H1 (cell line): ENCODE measurements at regions not wholly inside any gene's neighbourhood (a gene's known extent, or its start where the extent isn't known, plus 50 kb on each side); places are given as distances from the start of the nearest gene placed in this dataset.

Experiments used
- CTCF ChIA-PET: fragments of 300-600 bp; sonication (Branson Sonifier 250); formaldehyde crosslinking; loops from one replicate; lab custom pipeline; 2021; ENCODE audit not compliant: partially characterized antibody; lab: Charles Lee
- POLR2A ChIA-PET: fragments of 300-600 bp; sonication (Branson Sonifier 250); formaldehyde crosslinking; loops from one replicate; lab custom pipeline; 2021; ENCODE audit warnings: inconsistent platforms; ENCODE audit not compliant: partially characterized antibody; lab: Charles Lee
- DNase-seq, 2 experiments: peaks; one replicate each; pipeline versions ENCODE4 v3.0.0 to v3.0.0-alpha.2; 2010 to 2022; ENCODE audit warnings: low spot score in 2 of 2, low read depth in 1 of 2, mixed read lengths in 1 of 2
- FAIRE-seq: peaks from 2 replicates; lab custom pipeline; 2011; peaks lifted over from hg19 to GRCh38; lab: Jason Lieb, UNC
- H2AFZ ChIP-seq: 2 replicates; pipeline ENCODE4 v1.8.1; 2012; ENCODE audit warnings: low read length, inconsistent platforms
- H2AK5ac ChIP-seq: 2 replicates; pipeline ENCODE4 v1.6.1; 2013; ENCODE audit warnings: low read depth, low read length
- H2BK120ac ChIP-seq: replicated peaks from 2 replicates; pipeline ENCODE3; 2013; ENCODE audit warnings: low read depth, low read length, inconsistent platforms
- H2BK12ac ChIP-seq: 2 replicates; pipeline ENCODE4 v1.6.1; 2013; ENCODE audit warnings: low read depth, low read length
- H2BK15ac ChIP-seq: 2 replicates; pipeline ENCODE4 v1.6.1; 2013; ENCODE audit warnings: low read length
- H2BK20ac ChIP-seq: 2 replicates; pipeline ENCODE4 v1.6.1; 2013; ENCODE audit warnings: low read length
- H2BK5ac ChIP-seq: 2 replicates; pipeline ENCODE4 v1.6.1; 2013; ENCODE audit warnings: low read depth, low read length
- H3K14ac ChIP-seq: 2 replicates; pipeline ENCODE4 v1.6.1; 2013; ENCODE audit warnings: inconsistent platforms; ENCODE audit not compliant: insufficient read length
- H3K18ac ChIP-seq: 2 replicates; pipeline ENCODE4 v1.6.1; 2013; ENCODE audit warnings: low read length; ENCODE audit errors: extremely low read depth
- H3K23ac ChIP-seq: 2 replicates; pipeline ENCODE4 v1.6.1; 2013; ENCODE audit warnings: inconsistent platforms; ENCODE audit not compliant: insufficient read length
- H3K23me2 ChIP-seq: 2 replicates; pipeline ENCODE4 v1.6.1; 2013; ENCODE audit warnings: low read depth, low read length
- H3K27ac ChIP-seq: 2 replicates; pipeline ENCODE4 v1.6.1; 2011; ENCODE audit warnings: low read depth, low read length, inconsistent platforms
- H3K27me3 ChIP-seq, 4 experiments: replicated peaks in 1 of 4; 1 replicate in 1 of 4; 2 replicates in 3 of 4; pipeline versions ENCODE4 v1.6.1 to v1.8.1; 2011 to 2013; ENCODE audit warnings: low read length in 3 of 4, mild to moderate bottlenecking in 3 of 4, inconsistent platforms in 2 of 4, mixed read lengths in 2 of 4, moderate library complexity in 1 of 4; ENCODE audit not compliant: control insufficient read depth in 3 of 4, insufficient read depth in 3 of 4; ENCODE audit errors: extremely low read depth in 1 of 4
- H3K36me3 ChIP-seq, 4 experiments: 2 replicates each; pipeline versions ENCODE4 v1.6.1 to v1.8.1; 2011 to 2013; ENCODE audit warnings: mild to moderate bottlenecking in 4 of 4, low read length in 3 of 4, moderate library complexity in 2 of 4, control low read depth in 1 of 4, inconsistent platforms in 1 of 4; ENCODE audit not compliant: insufficient read depth in 4 of 4, control insufficient read depth in 2 of 4
- H3K4ac ChIP-seq: replicated peaks from 2 replicates; pipeline ENCODE3; 2013; ENCODE audit warnings: low read length, low read depth, mixed read lengths, inconsistent platforms; ENCODE audit not compliant: insufficient read length
- H3K4me1 ChIP-seq, 4 experiments: replicated peaks in 1 of 4; 1 replicate in 1 of 4; 2 replicates in 3 of 4; pipeline versions ENCODE4 v1.6.1 to v1.8.1; 2011 to 2013; ENCODE audit warnings: low read length in 3 of 4, inconsistent platforms in 2 of 4, mixed read lengths in 1 of 4; ENCODE audit not compliant: insufficient read depth in 4 of 4, control insufficient read depth in 3 of 4
- H3K4me2 ChIP-seq, 2 experiments: 2 replicates each; pipeline versions ENCODE4 v1.6.1 to v1.8.1; 2011 to 2013; ENCODE audit warnings: low read depth in 2 of 2, low read length in 2 of 2, control low read depth in 1 of 2, inconsistent platforms in 1 of 2, mild to moderate bottlenecking in 1 of 2; ENCODE audit not compliant: insufficient read depth in 1 of 2
- H3K4me3 ChIP-seq, 4 experiments: fragments of 200-600, 300-600 bp in 1 of 4; sonication (generic), shearing (Covaris generic), sonication (Bioruptor Twin) in 1 of 4; 2 replicates each; pipeline versions ENCODE4 v1.5.1 to v1.8.1; 2011 to 2016; ENCODE audit warnings: low read length in 4 of 4, low read depth in 3 of 4, control low read depth in 2 of 4, inconsistent platforms in 2 of 4, mild to moderate bottlenecking in 2 of 4, mixed read lengths in 1 of 4, moderate library complexity in 1 of 4; ENCODE audit not compliant: insufficient read depth in 2 of 4; ENCODE audit errors: extremely low read depth in 1 of 4
- H3K56ac ChIP-seq: replicated peaks from 2 replicates; pipeline ENCODE3; 2013; ENCODE audit warnings: low read depth, mild to moderate bottlenecking, mixed read lengths, low read length, inconsistent platforms; ENCODE audit not compliant: insufficient read length
- H3K79me1 ChIP-seq: 2 replicates; pipeline ENCODE4 v1.6.1; 2013; ENCODE audit warnings: low read depth, low read length, control low read depth
- H3K79me2 ChIP-seq, 2 experiments: 2 replicates each; pipeline versions ENCODE4 v1.6.1 to v1.8.1; 2012 to 2013; ENCODE audit warnings: low read length in 2 of 2, mild to moderate bottlenecking in 2 of 2, inconsistent platforms in 1 of 2; ENCODE audit not compliant: insufficient read depth in 2 of 2, control insufficient read depth in 1 of 2
- H3K9ac ChIP-seq, 4 experiments: replicated peaks in 1 of 4; 1 replicate in 1 of 4; 2 replicates in 3 of 4; pipeline versions ENCODE4 v1.6.1 to v1.8.1; 2011 to 2013; ENCODE audit warnings: low read depth in 3 of 4, low read length in 3 of 4, control low read depth in 2 of 4, mild to moderate bottlenecking in 2 of 4, moderate library complexity in 2 of 4, inconsistent platforms in 1 of 4; ENCODE audit errors: extremely low read depth in 1 of 4
- H3K9me3 ChIP-seq, 2 experiments: 2 replicates each; pipeline versions ENCODE4 v1.6.1 to v1.8.1; 2012 to 2013; ENCODE audit warnings: mild to moderate bottlenecking in 2 of 2, moderate library complexity in 2 of 2, control low read depth in 1 of 2, inconsistent platforms in 1 of 2, low read depth in 1 of 2, low read length in 1 of 2, mixed read lengths in 1 of 2; ENCODE audit not compliant: insufficient read depth in 2 of 2
- H4K20me1 ChIP-seq, 2 experiments: replicated peaks in 1 of 2; 2 replicates each; pipeline versions ENCODE3 to v1.8.1; 2011 to 2013; ENCODE audit warnings: inconsistent platforms in 2 of 2, low read length in 2 of 2, mild to moderate bottlenecking in 1 of 2; ENCODE audit not compliant: insufficient read depth in 2 of 2, control insufficient read depth in 1 of 2
- H4K5ac ChIP-seq: 2 replicates; pipeline ENCODE4 v1.6.1; 2013; ENCODE audit warnings: low read length, low read depth, mixed read lengths, inconsistent platforms; ENCODE audit not compliant: insufficient read length
- H4K8ac ChIP-seq: 2 replicates; pipeline ENCODE4 v1.8.0; 2013; ENCODE audit warnings: mild to moderate bottlenecking, moderate library complexity, low read length, inconsistent platforms; ENCODE audit not compliant: insufficient read depth; ENCODE audit errors: extremely low read depth
- H4K91ac ChIP-seq: replicated peaks from 2 replicates; pipeline ENCODE3; 2013; ENCODE audit warnings: low read length, mixed read lengths, inconsistent platforms; ENCODE audit not compliant: insufficient read length
- CBX5 ChIP-seq: fragments of 300-800, 300-1000 bp; sonication (generic); IDR thresholded peaks from 2 replicates; pipeline ENCODE4 v1.7.1; 2016; ENCODE audit warnings: antibody characterized with exemption, low read length, low read depth
- CEBPB ChIP-seq: IDR thresholded peaks from 2 replicates; pipeline ENCODE4 v1.6.1; 2012; ENCODE audit warnings: low read depth, low read length
- EGR1 ChIP-seq: IDR thresholded peaks from 2 replicates; pipeline ENCODE4 v1.6.1; 2011; ENCODE audit warnings: low read depth, low read length, borderline replicate concordance
- EP300 ChIP-seq, 2 experiments: IDR thresholded peaks; 1 replicate in 1 of 2; 2 replicates in 1 of 2; pipeline ENCODE4 v1.6.1; 2011 to 2012; ENCODE audit warnings: low read depth in 2 of 2, low read length in 2 of 2, mild to moderate bottlenecking in 2 of 2, borderline replicate concordance in 1 of 2, inconsistent platforms in 1 of 2, moderate library complexity in 1 of 2
- HDAC6 ChIP-seq: IDR thresholded peaks from one replicate; pipeline ENCODE4 v1.7.1; 2012; ENCODE audit warnings: low read depth, mild to moderate bottlenecking, inconsistent platforms, low read length, moderate library complexity
- KDM4A ChIP-seq: IDR thresholded peaks from one replicate; pipeline ENCODE4 v1.7.1; 2012; ENCODE audit warnings: low read depth, mild to moderate bottlenecking, moderate library complexity, low read length, inconsistent platforms; ENCODE audit not compliant: severe bottlenecking
- KDM5A ChIP-seq: fragments of 200-600 bp; IDR thresholded peaks from 2 replicates; pipeline ENCODE4 v1.7.1; 2012; ENCODE audit warnings: mild to moderate bottlenecking, low read length, inconsistent platforms, mixed read lengths
- RAD21 ChIP-seq, 2 experiments: IDR thresholded peaks in 1 of 2; conservative IDR thresholded peaks in 1 of 2; 2 replicates each; pipeline ENCODE4 v1.6.1; 2011; ENCODE audit warnings: low read depth in 2 of 2, low read length in 2 of 2, improper control_type of control experiment in 1 of 2, inconsistent platforms in 1 of 2, mild to moderate bottlenecking in 1 of 2, moderate library complexity in 1 of 2
- RBBP5 ChIP-seq: IDR thresholded peaks from 2 replicates; pipeline ENCODE4 v1.7.1; 2012; ENCODE audit warnings: low read depth, mild to moderate bottlenecking, inconsistent platforms, low read length, moderate library complexity, borderline replicate concordance
- RNF2 ChIP-seq: fragments of 200-900, 300-1000 bp; sonication (generic); IDR thresholded peaks from 2 replicates; pipeline ENCODE4 v1.7.1; 2016; ENCODE audit warnings: borderline replicate concordance, low read depth, mild to moderate bottlenecking, antibody characterized with exemption, low read length; ENCODE audit not compliant: poor library complexity, severe bottlenecking; ENCODE audit errors: missing control alignments
- SAP30 ChIP-seq: fragments of 300-600 bp; sonication (generic); IDR thresholded peaks from 2 replicates; pipeline ENCODE4 v1.7.1; 2012; ENCODE audit warnings: low read length, moderate library complexity, mild to moderate bottlenecking, inconsistent platforms; ENCODE audit not compliant: insufficient read depth, insufficient replicate concordance
- SP2 ChIP-seq: IDR thresholded peaks from 2 replicates; pipeline ENCODE4 v1.6.1; 2012; ENCODE audit warnings: mild to moderate bottlenecking, low read length, inconsistent platforms
- SP4 ChIP-seq: IDR thresholded peaks from 2 replicates; pipeline ENCODE4 v1.6.1; 2012; ENCODE audit warnings: low read length, inconsistent platforms
- YY1 ChIP-seq: IDR thresholded peaks from 2 replicates; pipeline ENCODE4 v1.6.1; 2011; ENCODE audit warnings: low read depth, mild to moderate bottlenecking, low read length
- WGBS, 2 experiments: shearing (Covaris generic) in 1 of 2; methylation state at CpG; one replicate each; pipeline versions ENCODE4 v1.1.6 to v1.1.7; 2013 to 2015; ENCODE audit warnings: low lambda C conversion rate in 2 of 2, mixed read lengths in 2 of 2, inconsistent platforms in 1 of 2, low coverage in 1 of 2, missing lambda C conversion rate in 1 of 2; ENCODE audit not compliant: insufficient replicate concordance in 2 of 2, insufficient coverage in 1 of 2, insufficient read length in 1 of 2; ENCODE audit errors: extremely low coverage in 1 of 2, missing lambda C conversion rate in 1 of 2; 5-methylcytosine and 5-hydroxymethylcytosine counted together

DNA sequence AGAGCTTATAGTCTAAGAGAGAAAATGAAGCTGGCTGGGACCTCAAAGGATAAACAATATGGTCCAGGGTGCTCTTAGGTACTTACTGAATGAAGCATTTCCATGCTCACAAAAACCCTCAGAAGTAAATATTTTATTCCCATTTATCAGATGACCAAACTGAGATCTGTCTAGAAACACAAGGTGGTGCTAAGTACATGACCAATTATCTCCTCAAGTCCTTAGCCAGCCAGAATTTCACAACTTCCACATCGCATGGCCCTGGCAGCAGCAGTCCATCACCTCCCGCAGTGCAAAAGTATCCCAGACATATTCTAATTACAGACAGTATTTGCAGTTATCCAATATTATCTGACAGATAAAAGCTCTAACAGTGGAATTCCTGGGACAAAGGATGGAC, 321.7 kb upstream of the PROX1 start:
- 44% methylated on average over 2 of the region's 2 CpGs; no CpG with 5 or more reads in 1 of the 2 experiments for WGBS, 2 experiments
- Histone ChIP-seq H3K27ac (no peak overlapping the region), H3K56ac (no peak overlapping the region), H2BK20ac (no peak overlapping the region), H3K18ac (no peak overlapping the region), H3K27me3 (no peaks in the 10 kb centered on the region), H2AK5ac (no peak overlapping the region), H4K20me1 (peaks cover 0 to 2% of the 10 kb centered on the region in 2 experiments), H3K4me1 (peaks cover 0 to 11% (median 6%) of the 10 kb centered on the region in 4 experiments; a peak in 5 of 7 replicates), H3K23me2 (0 out of 2 replicates have a peak, but pooled peaks cover 3% of the 10 kb centered on the region), H2BK12ac (no peak overlapping the region), H3K36me3 (no peaks in the 10 kb centered on the region), H4K8ac (no peak overlapping the region), H3K9ac (no peak overlapping the region), H4K91ac (no peak overlapping the region), H3K79me2 (no peaks in the 10 kb centered on the region), H3K4me2 (no peak overlapping the region), H3K4me3 (no peak overlapping the region), H2BK120ac (no peak overlapping the region), H3K9me3 (no peaks in the 10 kb centered on the region), H2BK5ac (no peak overlapping the region), H3K79me1 (no peaks in the 10 kb centered on the region), H3K14ac (no peak overlapping the region), H2BK15ac (no peak overlapping the region), H2AFZ (no peak overlapping the region), H3K23ac (no peak overlapping the region), H3K4ac (no peak overlapping the region), H4K5ac (no peak overlapping the region)
- DNase-seq (no peak), FAIRE-seq (no peak)
- ChIA-PET CTCF (interaction anchor here (1.4 kb wide), 1 partner anchor 18 kb away, joined by 6 read pairs; no protein-coding TSS in a partner anchor), POLR2A (no interaction called here)
- no peak for TF ChIP-seq KDM4A
- no peak for TF ChIP-seq CBX5
- no peak for TF ChIP-seq RBBP5
- no peak for TF ChIP-seq SAP30
- TF ChIP-seq YY1 = no peak
- TF ChIP-seq KDM5A = no peak
- peak in 1 of 2 experiments; percentile 26; a peak in 2 of 4 replicates for TF ChIP-seq RAD21 (IDR thresholded peaks at IDR 0.05 in 1 of 2, conservative IDR thresholded peaks at IDR 0.05 in 1 of 2; ENCODE audit: low read depth in 2 of 2, low read length in 2 of 2)
- TF ChIP-seq RNF2 = no peak
- TF ChIP-seq CEBPB = 0 out of 2 replicates have a peak, but pooled peaks have one; percentile 7
- TF ChIP-seq EP300 (IDR thresholded peaks at IDR 0.05; ENCODE audit: borderline replicate concordance in 1 of 2, low read depth in 2 of 2, low read length in 2 of 2) = no peak
- no peak for TF ChIP-seq EGR1
- TF ChIP-seq HDAC6 = no peak
- TF ChIP-seq SP2 = no peak
- no peak for TF ChIP-seq SP4
